Hepatocyte (in vitro differentiated cells): ENCODE measurements at regions not wholly inside any gene's neighbourhood (a gene's known extent, or its start where the extent isn't known, plus 50 kb on each side); places are given as distances from the start of the nearest gene placed in this dataset.

Experiments used
- EZH2 ChIP-seq: fragments of 200-600 bp; sonication (generic); IDR thresholded peaks from 2 replicates; pipeline ENCODE4 v1.6.1; 2016; ENCODE audit warnings: antibody characterized with exemption, mild to moderate bottlenecking, borderline replicate concordance
- EZH2phosphoT487 ChIP-seq: fragments of 200-600 bp; sonication (generic); IDR thresholded peaks from one replicate; pipeline ENCODE4 v1.6.1; 2018; ENCODE audit warnings: antibody characterized with exemption, mild to moderate bottlenecking, low read depth, moderate library complexity; ENCODE audit not compliant: unreplicated experiment, severe bottlenecking
- TF ChIP-seq, protein P1 (sequence below): fragments of 200-600 bp; sonication (generic); IDR thresholded peaks from 2 replicates; pipeline ENCODE4 v1.5.1; 2016; ENCODE audit warnings: antibody characterized with exemption, mild to moderate bottlenecking; ENCODE audit not compliant: poor library complexity

DNA sequence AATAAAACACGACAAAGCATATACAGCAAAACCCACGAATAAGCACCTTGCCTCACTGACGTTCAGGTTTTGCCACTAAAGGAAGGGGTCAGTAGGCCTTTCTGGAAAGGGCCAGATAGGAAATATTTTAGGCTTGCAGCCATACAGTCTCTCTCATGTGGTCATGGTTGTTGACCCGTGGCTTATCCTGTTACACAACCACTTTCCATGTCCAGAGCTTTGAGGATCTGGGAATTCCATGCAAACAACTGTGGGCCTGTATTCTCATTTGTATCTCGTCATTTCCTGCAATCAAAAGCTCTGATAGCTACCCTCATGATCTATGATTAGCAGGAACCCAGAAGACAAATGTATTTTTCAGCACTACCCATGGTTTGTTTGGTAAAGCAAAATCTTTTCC lies 108.3 kb downstream of the DRD1 start:
- TF ChIP-seq, protein P1, sequence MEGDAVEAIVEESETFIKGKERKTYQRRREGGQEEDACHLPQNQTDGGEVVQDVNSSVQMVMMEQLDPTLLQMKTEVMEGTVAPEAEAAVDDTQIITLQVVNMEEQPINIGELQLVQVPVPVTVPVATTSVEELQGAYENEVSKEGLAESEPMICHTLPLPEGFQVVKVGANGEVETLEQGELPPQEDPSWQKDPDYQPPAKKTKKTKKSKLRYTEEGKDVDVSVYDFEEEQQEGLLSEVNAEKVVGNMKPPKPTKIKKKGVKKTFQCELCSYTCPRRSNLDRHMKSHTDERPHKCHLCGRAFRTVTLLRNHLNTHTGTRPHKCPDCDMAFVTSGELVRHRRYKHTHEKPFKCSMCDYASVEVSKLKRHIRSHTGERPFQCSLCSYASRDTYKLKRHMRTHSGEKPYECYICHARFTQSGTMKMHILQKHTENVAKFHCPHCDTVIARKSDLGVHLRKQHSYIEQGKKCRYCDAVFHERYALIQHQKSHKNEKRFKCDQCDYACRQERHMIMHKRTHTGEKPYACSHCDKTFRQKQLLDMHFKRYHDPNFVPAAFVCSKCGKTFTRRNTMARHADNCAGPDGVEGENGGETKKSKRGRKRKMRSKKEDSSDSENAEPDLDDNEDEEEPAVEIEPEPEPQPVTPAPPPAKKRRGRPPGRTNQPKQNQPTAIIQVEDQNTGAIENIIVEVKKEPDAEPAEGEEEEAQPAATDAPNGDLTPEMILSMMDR = no peak
- TF ChIP-seq EZH2 (no peak), EZH2phosphoT487 (no peak)
